Duodenal mucosa (tissue), 2 donors: ENCODE measurements at regions not wholly inside any gene's neighbourhood (a gene's known extent, or its start where the extent isn't known, plus 50 kb on each side); places are given as distances from the start of the nearest gene placed in this dataset.

Source experiments
- H3K27ac ChIP-seq: one replicate; pipeline ENCODE4 v1.7.0; 2013; ENCODE audit warnings: low read depth, low read length
- H3K27me3 ChIP-seq, 2 donors: one replicate each; pipeline ENCODE4 v1.7.0; 2013; ENCODE audit warnings: low read length in 2 of 2, control low read depth in 1 of 2; ENCODE audit not compliant: insufficient read depth in 2 of 2, control insufficient read depth in 1 of 2
- H3K36me3 ChIP-seq, 2 donors: one replicate each; pipeline ENCODE4 v1.7.0; 2013; ENCODE audit warnings: low read length in 2 of 2, control low read depth in 1 of 2; ENCODE audit not compliant: insufficient read depth in 2 of 2, control insufficient read depth in 1 of 2
- H3K4me1 ChIP-seq, 2 donors: one replicate each; pipeline ENCODE4 v1.7.0; 2013; ENCODE audit warnings: low read length in 2 of 2, control low read depth in 1 of 2; ENCODE audit not compliant: insufficient read depth in 2 of 2, control insufficient read depth in 1 of 2
- H3K4me3 ChIP-seq, 2 donors: one replicate each; pipeline ENCODE4 v1.7.0; 2013; ENCODE audit warnings: low read length in 2 of 2, low read depth in 1 of 2
- H3K9ac ChIP-seq, 2 donors: one replicate each; pipeline ENCODE4 v1.7.0; 2013; ENCODE audit warnings: low read length in 2 of 2, low read depth in 1 of 2
- H3K9me3 ChIP-seq, 2 donors: one replicate each; pipeline ENCODE4 v1.7.0; 2013; ENCODE audit warnings: low read length in 2 of 2, control low read depth in 1 of 2; ENCODE audit not compliant: control insufficient read depth in 1 of 2

GRCh38 chr2:2916621-2917020 lies 461.0 kb downstream of the EIPR1 start:
- no peak overlapping the region for H3K9ac ChIP-seq
- no peak overlapping the region for H3K4me3 ChIP-seq
- H3K9me3 ChIP-seq, result no peaks in the 10 kb centered on the region
- no peaks in the 10 kb centered on the region for H3K36me3 ChIP-seq
- H3K4me1 ChIP-seq, result no peaks in the 10 kb centered on the region
- H3K27ac ChIP-seq, result no peak overlapping the region
- no peaks in the 10 kb centered on the region for H3K27me3 ChIP-seq

GRCh38 chr2:2914252-2914651 lies 463.4 kb downstream of the EIPR1 start:
- no peak overlapping the region for H3K27ac ChIP-seq
- H3K36me3 ChIP-seq, result no peaks in the 10 kb centered on the region
- no peak overlapping the region for H3K9ac ChIP-seq
- H3K4me3 ChIP-seq, result no peak overlapping the region
- no peaks in the 10 kb centered on the region for H3K4me1 ChIP-seq
- H3K9me3 ChIP-seq, result no peaks in the 10 kb centered on the region
- H3K27me3 ChIP-seq, result no peaks in the 10 kb centered on the region

GRCh38 chr2:2913601-2914120 lies 464.0 kb downstream of the EIPR1 start:
- H3K9ac ChIP-seq, result no peak overlapping the region
- no peaks in the 10 kb centered on the region for H3K9me3 ChIP-seq
- no peaks in the 10 kb centered on the region for H3K36me3 ChIP-seq
- H3K27me3 ChIP-seq, result no peaks in the 10 kb centered on the region
- no peak overlapping the region for H3K4me3 ChIP-seq
- no peaks in the 10 kb centered on the region for H3K4me1 ChIP-seq
- H3K27ac ChIP-seq, result no peak overlapping the region

GRCh38 chr2:2912731-2913130 lies 464.9 kb downstream of the EIPR1 start:
- Histone ChIP-seq H3K4me3 (no peak overlapping the region), H3K27ac (no peak overlapping the region), H3K27me3 (no peaks in the 10 kb centered on the region), H3K9me3 (no peaks in the 10 kb centered on the region), H3K36me3 (no peaks in the 10 kb centered on the region), H3K4me1 (no peaks in the 10 kb centered on the region), H3K9ac (no peak overlapping the region)

GRCh38 chr2:2912293-2912692 lies 465.3 kb downstream of the EIPR1 start:
- no peaks in the 10 kb centered on the region for H3K36me3 ChIP-seq
- no peak overlapping the region for H3K9ac ChIP-seq
- no peaks in the 10 kb centered on the region for H3K27me3 ChIP-seq
- H3K4me1 ChIP-seq, result no peaks in the 10 kb centered on the region
- H3K4me3 ChIP-seq, result no peak overlapping the region
- no peak overlapping the region for H3K27ac ChIP-seq
- no peaks in the 10 kb centered on the region for H3K9me3 ChIP-seq

GRCh38 chr2:2910259-2910658 lies 467.4 kb downstream of the EIPR1 start:
- no peak overlapping the region for H3K9ac ChIP-seq
- H3K27me3 ChIP-seq, result no peaks in the 10 kb centered on the region

GRCh38 chr2:2909086-2910035 lies 468.3 kb downstream of the EIPR1 start:
- no peak overlapping the region for H3K27ac ChIP-seq
- no peak overlapping the region for H3K9ac ChIP-seq
- H3K27me3 ChIP-seq, result no peaks in the 10 kb centered on the region
- no peaks in the 10 kb centered on the region for H3K36me3 ChIP-seq
- no peaks in the 10 kb centered on the region for H3K9me3 ChIP-seq
- no peak overlapping the region for H3K4me3 ChIP-seq
- no peaks in the 10 kb centered on the region for H3K4me1 ChIP-seq

More at GRCh38 chr2:2910259-2910658, 467.4 kb downstream of the EIPR1 start:
- H3K9me3 ChIP-seq, result no peaks in the 10 kb centered on the region
- no peak overlapping the region for H3K27ac ChIP-seq
- no peak overlapping the region for H3K4me3 ChIP-seq
- no peaks in the 10 kb centered on the region for H3K4me1 ChIP-seq
- no peaks in the 10 kb centered on the region for H3K36me3 ChIP-seq

GRCh38 chr2:2906091-2906490 lies 471.5 kb downstream of the EIPR1 start:
- Histone ChIP-seq H3K9me3 (no peaks in the 10 kb centered on the region), H3K9ac (no peak overlapping the region), H3K4me1 (no peaks in the 10 kb centered on the region), H3K4me3 (no peak overlapping the region), H3K27me3 (no peaks in the 10 kb centered on the region), H3K36me3 (no peaks in the 10 kb centered on the region), H3K27ac (no peak overlapping the region)

- Histone ChIP-seq H3K27ac (no peak overlapping the region), H3K9me3 (no peaks in the 10 kb centered on the region), H3K4me3 (no peak overlapping the region), H3K4me1 (no peaks in the 10 kb centered on the region), H3K36me3 (no peaks in the 10 kb centered on the region), H3K27me3 (no peaks in the 10 kb centered on the region), H3K9ac (no peak overlapping the region)
These were observed 472.8 kb downstream of the EIPR1 start for GRCh38 chr2:2904721-2905350.

GRCh38 chr2:2902547-2903281 lies 474.9 kb downstream of the EIPR1 start:
- Histone ChIP-seq H3K9ac (no peak overlapping the region), H3K27me3 (no peaks in the 10 kb centered on the region), H3K4me3 (no peak overlapping the region), H3K27ac (no peak overlapping the region), H3K4me1 (no peaks in the 10 kb centered on the region), H3K36me3 (no peaks in the 10 kb centered on the region), H3K9me3 (no peaks in the 10 kb centered on the region)
